ENCODE measurements at regions not wholly inside any gene's neighbourhood (a gene's known extent, or its start where the extent isn't known, plus 50 kb on each side); places are given as distances from the start of the nearest gene placed in this dataset.

DNA sequence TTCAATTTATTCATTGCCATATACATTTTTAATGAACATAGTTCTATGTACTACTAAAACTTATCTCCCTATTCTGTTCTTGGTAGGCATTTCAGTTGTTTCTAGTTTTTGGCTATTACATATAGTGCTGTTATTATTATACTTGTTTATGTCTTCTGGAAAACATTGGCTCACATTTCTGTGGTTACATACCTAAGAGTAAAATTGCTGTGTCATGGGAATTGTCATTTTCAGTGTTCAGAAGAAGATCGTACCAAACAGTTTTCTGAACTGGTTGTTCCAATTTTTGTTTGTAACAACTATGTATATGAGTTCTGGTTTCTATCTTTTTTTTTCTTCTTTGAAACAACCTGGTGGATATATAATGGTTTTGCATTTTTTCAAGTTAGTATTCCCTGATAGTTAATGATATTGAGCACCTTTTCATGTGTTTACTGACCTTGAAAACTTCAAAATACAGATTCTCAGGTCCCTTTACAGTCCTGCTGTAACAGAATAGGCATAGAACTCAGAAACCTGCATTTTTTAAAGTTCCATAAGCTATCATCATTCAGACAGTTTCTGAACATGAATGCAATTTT is 230.7 kb downstream of the JRKL start:
- DNase-seq: no peak

DNA sequence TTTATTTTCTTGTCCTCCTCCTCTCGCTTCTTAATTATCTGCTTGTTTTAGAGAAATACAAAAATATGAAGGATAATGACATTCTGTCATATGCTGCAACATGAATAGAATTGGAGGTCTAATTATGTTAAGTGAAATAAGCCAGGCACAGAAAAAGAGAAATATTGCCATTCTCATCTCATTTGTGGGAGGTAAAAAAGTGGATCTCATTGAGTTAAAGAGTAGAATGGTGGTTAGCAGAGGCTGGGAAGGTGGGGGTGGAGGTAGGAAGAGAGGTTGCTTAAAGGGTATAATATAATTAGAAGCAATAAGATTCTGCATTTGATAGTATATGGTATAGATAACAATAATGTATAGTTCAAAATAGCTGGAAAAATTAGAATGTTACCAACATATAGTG is 231.3 kb downstream of the JRKL start:
- no peak for DNase-seq

DNA sequence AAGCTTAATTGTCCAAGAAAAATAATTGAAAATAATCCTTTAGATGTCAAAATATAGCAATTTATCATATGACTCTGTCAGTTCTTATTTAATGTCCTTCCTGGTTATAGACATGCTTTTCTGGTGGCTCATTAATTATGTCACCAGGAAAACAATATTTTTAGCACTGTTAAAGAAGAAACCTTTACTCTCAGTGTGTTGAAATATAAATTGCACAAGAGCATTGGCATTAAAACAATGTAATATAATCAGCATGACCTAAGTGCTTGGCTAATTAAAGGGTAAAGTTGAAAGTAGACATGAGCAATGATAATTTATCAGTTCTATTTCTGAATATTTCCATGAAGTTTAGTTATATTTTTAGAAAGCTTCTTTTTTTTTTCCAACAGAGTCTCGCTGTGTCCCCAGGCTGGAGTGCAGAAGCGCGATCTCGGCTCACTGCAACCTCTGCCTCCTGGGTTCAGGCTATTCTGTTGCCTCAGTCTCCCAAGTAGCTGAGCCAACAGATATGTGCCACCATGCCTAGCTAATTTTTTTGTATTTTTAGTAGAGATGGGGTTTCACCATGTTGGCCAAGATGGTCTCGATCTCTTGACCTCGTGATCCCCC is 232.3 kb downstream of the JRKL start:
- no peak for DNase-seq

- no peak for DNase-seq
These were observed 234.3 kb downstream of the JRKL start for GRCh38 chr11:96624126-96624525.

DNA sequence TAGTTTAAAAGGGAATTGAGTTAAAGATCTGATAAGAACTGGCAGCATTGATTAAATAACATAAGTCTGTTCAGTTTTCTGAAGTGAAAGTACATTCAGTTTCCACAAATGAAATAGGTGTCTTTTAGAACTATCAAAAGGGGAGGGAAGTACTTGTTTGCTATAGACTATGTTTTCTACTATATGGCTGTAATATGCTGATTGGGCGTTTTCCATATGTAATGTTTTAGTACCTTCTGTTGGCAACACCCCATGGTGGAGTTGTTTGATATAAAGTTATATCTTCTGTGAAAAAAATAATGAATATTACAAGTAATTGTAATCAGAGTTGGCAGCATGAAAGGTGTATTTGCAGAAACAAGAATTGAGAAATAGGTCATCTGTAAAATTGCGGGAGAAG is 237.6 kb downstream of the JRKL start:
- no peak for DNase-seq

- DNase-seq: no peak
These were observed 245.8 kb downstream of the JRKL start for GRCh38 chr11:96635655-96636054.

GRCh38 chr11:96641261-96641660 is 251.4 kb downstream of the JRKL start:
- no peak for DNase-seq

DNA sequence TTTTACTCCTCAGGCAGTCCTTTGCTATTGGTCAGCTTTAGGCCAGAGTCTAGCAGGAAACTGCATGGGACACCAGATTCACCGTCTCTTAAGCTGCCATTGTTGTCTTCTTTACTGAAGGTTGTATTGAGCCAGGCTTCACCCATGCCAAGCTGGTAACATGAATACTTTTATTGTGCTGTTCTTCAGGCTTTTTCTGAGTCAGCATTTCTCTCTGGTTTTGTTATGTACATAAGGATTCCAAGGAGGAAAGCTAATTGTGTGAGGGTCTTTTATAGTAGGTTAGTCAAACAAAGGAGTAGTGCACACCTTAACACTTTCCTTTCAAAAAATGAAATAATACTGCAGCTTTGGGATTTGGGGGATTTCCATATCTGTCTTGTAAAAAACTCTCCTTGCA is 252.8 kb downstream of the JRKL start:
- no peak for DNase-seq

DNA sequence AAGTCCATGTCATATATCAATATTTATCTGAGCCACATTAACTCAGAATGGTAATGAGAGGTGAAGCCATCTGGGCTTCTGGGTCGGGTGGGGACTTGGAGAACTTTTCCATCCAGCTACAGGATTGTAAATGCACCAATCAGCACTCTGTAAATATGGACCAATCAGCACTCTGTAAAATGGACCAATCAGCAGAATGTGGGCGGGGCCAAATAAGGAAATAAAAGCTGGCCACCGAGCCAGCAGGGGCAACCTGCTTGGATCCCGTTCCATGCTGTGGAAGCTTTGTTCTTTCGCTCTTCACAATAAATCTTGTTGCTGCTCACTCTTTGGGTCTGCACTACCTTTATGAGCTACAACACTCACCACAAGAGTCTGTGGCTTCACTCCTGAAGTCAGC is 253.4 kb downstream of the JRKL start:
- no peak for DNase-seq

DNA sequence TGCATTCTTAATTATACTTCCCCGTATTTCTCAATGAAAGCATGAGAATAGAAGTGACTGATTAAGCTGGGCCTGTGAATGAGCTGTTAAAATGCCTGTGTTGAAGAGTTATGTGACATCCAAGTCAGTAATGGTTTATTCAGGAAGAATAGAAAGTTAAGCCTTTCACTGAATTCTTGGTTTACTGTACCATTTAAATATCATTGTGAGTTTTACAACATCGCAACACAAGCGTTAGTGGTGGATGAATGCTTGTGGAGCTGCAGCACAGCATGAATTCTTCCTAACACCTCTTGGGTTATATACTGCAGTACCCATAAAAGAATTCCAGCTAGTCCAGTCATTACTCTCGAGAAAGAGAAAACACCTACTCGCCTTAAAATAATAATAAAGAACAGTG is 257.8 kb downstream of the JRKL start:
- DNase-seq: no peak

- DNase-seq: no peak
These were observed 259.2 kb downstream of the JRKL start for GRCh38 chr11:96648991-96649390.

DNA sequence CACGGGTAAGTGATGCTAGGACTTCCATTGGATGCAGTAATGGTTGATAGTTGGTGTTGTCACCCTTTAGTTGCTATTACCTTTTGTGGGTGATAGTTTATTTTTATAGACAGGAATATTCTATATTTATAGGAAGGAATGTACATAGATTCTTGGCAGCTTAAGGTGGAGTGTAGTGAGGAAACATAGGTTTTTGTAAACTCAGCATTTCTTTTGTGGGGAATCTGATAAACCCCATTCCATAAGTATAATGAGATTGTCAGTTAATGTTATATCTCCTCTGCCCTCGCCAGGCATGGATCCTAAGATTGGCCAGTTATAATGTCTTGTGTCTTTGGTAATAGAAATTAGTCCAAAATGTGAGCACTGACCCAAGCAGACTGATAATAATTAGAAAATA is 262.7 kb downstream of the JRKL start:
- DNase-seq: no peak

GRCh38 chr11:96655474-96655873 is 265.7 kb downstream of the JRKL start:
- no peak for DNase-seq

GRCh38 chr11:96658436-96658835 is 268.6 kb downstream of the JRKL start:
- DNase-seq: no peak

GRCh38 chr11:96664110-96664509 is 274.3 kb downstream of the JRKL start:
- DNase-seq: no peak

DNA sequence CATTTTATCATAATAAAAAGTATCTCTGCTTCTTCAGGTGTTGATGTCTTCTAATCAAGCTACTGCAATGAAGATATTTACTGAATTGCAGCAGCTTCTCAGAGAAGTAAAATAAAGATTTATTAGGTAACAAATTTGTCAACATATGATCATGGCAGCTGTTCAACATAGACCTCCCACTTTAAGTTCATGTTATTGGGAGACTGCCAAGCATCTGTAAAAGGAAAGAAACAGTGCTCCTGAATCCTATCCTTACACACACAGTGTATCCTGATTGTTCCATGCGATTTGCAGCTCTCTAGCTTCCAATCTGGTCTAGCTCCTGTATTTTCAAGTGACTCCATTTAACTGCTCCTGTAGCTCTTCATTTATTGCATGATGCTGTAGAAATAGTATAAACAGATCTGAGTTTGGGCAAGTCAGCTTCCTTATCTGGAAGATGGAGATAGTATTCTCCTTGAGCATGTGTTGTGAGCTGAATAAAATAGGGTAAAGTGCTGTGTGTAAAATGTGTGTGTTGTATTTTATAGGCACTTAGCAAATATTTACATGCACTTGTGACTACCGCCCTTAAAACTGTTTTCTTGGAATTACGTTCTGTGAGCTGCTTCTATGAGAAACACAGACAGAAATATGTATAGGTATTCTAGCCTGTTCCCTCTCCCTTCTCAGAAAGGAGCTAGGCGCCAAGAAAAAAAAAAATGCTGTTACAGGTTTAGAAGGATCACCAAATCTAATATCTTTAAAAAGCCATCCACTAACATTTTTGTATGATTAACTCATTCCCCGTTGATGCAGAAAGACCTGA is 290.6 kb downstream of the JRKL start:
- no peak for DNase-seq

DNA sequence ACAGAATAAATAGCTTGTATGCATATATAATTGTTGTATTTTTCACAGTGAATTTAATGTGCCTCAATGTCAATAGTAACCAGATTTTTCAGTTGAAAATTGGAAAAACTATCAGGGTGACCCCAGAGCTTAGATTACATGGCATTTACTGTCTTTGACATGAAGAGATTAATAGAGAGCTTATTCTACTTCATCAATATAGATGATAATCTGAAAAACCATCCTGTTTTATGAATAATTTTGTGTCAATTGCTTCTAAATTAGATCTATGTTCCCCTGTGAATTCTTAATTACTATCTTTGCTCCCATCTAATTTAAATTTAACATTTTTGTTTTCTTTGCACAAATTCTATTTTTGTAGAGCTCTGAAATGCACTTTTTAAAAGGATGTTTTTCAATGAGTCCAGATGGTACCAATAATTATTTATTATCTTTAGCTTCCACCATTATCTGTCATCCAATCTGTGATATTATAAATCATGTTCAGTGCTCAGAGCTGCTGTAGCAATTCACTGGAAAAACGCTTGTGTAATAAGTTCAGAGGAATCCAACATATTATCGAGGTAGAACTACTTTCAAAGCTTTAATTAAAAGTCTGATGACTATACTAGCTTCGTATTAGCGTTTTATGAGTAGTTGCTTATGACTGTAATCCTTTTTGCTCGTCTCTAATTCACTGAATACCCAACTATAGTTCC is 291.4 kb downstream of the JRKL start:
- no peak for DNase-seq

- no peak for DNase-seq
These were observed 304.5 kb downstream of the JRKL start for GRCh38 chr11:96694338-96694737.

DNA sequence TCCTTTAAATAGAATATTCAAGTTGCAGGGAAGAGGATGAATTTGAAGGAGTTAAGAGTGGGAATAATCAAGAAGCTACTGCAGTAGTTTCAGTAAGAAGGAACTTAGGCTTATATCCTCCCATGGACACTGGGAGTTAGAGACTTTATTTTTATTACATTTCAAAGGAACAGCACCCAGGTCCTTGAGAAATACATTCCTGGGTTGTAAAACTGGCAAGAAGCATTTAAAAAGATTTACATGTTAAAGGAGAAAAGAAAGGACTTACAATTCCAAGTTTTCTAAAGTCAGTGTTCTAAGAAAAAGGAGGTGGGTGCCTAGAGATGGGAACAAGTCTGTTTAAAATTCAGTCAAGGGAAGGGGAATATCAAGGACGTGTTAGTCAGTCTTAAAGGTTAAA is 306.9 kb downstream of the JRKL start:
- DNase-seq: no peak

DNA sequence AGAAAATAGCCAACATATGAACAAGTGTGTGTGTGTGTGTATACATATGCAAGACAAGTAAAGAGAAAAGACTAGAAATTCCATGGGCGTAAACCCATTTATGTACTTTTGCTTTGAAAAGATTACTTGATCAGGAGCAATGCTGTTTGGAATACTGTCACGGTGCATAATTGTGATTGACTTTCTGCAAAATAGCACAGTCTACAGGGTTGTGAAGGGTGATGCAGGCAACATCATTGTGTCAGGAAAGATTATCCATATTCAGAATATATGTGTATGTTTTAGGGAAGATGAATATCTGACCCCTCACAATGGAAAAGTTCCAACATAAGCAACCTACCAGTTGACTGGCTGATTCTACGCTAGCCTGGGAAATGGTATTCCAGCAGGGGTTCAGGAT is 307.7 kb downstream of the JRKL start:
- DNase-seq: no peak

GRCh38 chr11:96704847-96705246 is 315.0 kb downstream of the JRKL start:
- no peak for DNase-seq

DNA sequence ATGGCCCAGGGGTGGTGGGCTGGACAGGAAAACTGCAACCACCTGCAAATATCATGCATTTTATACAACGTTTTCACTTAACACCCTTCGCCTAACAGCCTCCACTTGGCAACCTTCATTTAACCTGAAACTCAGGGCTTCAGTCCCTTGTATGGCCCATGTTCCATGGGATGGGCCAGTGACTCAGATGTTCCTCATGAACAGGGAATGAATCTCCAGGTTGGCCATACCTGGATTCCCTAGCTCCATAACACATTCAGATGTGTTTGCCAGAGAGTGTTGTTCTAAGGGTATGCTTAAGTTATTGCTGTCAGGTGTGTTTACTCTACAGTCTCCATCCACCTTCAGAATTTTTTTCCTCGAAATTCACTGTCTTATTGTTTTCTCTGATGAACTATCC is 316.9 kb downstream of the JRKL start:
- no peak for DNase-seq

DNA sequence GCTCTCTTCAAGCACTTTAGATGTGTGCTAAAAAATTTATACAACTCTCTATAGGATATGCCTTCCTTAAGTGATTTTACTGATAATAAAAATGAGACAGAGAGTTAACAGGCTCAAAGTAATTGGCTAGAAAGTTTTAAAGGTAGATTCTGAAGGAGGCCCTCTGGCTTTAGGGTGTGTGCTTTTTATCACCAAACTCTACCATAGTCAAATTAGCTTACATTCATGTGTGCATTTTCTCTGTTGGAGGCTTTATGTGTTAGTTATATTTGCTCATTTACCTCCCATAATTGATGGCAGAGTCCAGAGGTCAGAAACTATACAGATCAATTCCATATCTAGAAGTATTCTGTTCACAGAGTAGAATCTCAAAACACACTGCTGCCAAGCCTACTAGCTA is 317.5 kb downstream of the JRKL start:
- DNase-seq: no peak
